HG03196 (cell line): ENCODE measurements at regions not wholly inside any gene's neighbourhood (a gene's known extent, or its start where the extent isn't known, plus 50 kb on each side); places are given as distances from the start of the nearest gene placed in this dataset.
"Not testable (repeated sequence)": the region's sequence is repeated elsewhere in the genome, so short reads cannot be mapped to it uniquely, and the experiment has no call there.

Experiments
- ATAC-seq: cut with Tn5 transposase; IDR thresholded peaks from one replicate; pipeline ENCODE4 v1.9.1; 2021; ENCODE audit not compliant: unreplicated experiment

DNA sequence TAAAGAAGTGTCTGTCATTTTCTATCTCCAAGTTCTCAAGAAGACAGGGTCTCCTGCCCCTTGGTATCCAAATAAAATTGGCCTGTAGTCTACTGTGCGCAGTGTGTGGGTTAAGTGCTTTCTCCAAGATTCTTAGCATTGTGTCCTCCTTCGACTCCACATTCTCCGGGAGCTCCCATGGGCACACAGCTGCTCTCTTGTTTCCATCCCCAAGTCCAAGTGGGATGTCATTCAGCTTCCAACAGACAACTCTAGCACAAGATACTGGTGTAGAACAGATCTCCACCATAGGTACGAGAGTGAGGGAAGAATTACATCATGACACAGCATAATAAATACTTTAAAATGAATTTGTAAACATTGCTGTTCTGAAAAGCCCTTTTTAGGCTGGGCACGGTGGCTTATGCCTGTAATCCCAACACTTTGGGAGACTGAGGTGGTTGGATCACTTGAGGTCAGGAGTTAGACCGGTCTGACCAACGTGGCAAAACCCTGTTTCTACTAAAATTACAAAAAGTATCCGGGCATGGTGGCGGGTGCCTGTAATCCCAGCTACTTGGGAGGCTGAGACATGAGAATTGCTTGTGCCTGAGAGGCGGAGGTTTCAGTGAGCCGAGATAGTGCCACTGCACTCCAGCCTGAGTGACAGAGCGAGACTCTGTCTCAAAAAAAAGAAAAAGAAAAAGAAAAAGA is 196.2 kb downstream of the C9orf152 start:
- no peak for ATAC-seq

GRCh38 chr9:110013064-110013463 is 194.9 kb downstream of the C9orf152 start:
- ATAC-seq = no peak

DNA sequence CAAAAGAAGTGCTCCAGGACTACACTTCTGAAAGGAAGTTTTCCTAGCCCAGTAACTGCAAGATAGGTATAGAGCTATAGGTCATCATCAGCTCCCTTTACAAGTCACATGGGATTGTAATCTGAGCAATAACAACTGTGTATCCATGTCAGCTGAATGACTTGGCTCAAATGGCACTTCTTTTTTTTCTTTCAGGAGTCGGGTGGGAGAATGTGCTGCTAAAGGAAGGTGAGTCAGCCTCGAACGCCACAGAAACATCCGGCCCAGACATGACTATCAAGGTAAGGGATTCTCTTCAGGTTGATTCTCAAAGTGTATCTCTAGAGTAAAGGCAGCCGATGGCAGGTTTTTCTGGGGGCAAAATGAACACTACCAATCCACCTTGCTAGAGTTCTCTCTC is 192.2 kb downstream of the C9orf152 start:
- ATAC-seq = no peak

GRCh38 chr9:110016340-110016739 is 191.6 kb downstream of the C9orf152 start:
- no peak for ATAC-seq

- not testable (repeated sequence) for ATAC-seq
Measured at GRCh38 chr9:110020216-110020615, 187.7 kb downstream of the C9orf152 start.

DNA sequence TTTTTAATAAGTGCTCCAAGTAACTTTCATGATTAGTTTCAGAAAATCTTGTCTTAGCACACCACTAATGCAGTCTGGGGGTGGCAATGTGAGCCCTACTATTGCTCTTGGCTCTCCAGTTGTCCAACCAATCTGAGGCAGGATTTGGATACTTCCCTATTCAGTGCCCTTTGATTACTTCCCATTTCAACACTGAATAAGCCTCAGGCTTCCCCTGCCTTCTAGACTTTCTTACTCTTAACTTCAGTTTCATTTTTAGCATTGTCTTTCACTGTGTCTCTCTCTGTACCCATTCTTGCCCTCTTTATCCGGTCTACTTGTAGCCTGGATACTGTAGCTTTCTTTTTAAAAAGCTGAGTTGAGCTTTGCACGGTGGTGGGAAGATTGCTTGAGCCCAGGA is 186.1 kb downstream of the C9orf152 start:
- peak; percentile 96 for ATAC-seq

DNA sequence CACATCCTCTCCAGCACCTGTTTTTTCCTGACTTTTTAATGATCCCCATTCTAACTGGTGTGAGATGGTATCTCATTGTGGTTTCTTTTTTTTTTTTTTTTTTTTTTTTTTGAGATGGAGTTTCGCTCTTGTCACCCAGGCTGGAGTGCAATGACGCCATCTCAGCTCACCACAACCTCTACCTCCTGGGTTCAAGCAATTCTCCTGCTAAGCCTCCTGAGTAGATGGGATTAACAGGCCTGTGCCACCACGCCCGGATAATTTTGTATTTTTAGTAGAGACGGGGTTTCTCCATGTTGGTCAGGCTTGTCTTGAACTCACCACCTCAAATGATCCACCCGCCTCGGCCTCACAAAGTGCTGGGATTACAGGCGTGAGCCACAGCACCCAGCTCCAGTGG is 184.7 kb downstream of the C9orf152 start:
- not testable (repeated sequence) for ATAC-seq

DNA sequence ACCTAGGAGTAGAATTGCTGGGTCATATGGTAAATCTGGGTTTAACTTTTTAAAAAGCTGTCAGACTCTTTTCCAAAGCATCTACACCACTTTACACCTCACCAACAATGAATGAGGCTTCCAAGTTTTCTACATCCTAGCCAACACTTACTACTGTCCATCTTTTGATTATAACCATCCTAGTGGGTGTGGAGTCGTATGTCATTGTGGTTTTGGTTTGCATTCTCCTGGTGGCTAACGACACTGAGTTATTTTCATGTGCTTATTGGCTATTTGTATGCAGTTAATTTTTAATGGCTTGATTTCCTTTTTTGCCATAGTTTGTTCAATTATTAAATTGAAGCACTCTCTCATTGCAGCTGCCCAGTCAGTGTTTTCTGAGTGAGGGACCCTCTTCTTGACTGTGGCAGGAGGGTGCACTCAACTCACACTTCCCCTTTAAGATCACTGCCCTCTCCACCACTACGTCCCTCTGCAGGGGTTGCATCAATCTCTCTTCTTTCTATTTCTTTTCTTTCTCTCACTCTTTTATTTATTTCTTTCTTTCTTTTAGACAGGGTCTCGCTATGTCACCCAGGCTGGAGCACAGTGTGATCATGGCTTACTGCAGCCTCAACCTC is 182.3 kb downstream of the C9orf152 start:
- ATAC-seq = no peak

DNA sequence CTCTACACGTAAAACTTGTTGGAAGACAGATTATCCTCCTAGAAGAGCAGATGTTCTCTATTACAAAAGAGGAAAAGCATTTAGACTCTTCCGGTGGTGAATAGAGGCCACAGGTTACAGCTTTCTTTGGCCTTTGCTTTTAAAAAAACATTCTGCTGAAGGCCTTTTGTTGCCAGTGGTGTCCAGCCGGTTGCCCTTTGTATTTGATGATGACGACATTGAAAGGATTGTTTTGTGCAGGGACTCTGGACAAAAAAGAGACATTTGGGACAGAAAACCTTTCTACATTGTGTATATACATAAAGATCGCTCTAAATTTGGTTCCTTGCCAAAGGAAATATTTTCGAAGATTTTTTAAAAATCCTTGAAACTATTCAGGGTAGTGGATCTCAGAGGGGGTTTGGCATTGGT is 180.3 kb downstream of the C9orf152 start:
- ATAC-seq = no peak

- ATAC-seq = no peak
Measured at GRCh38 chr9:110028271-110028670, 179.7 kb downstream of the C9orf152 start.

GRCh38 chr9:110028676-110029075 is 179.3 kb downstream of the C9orf152 start:
- no peak for ATAC-seq

DNA sequence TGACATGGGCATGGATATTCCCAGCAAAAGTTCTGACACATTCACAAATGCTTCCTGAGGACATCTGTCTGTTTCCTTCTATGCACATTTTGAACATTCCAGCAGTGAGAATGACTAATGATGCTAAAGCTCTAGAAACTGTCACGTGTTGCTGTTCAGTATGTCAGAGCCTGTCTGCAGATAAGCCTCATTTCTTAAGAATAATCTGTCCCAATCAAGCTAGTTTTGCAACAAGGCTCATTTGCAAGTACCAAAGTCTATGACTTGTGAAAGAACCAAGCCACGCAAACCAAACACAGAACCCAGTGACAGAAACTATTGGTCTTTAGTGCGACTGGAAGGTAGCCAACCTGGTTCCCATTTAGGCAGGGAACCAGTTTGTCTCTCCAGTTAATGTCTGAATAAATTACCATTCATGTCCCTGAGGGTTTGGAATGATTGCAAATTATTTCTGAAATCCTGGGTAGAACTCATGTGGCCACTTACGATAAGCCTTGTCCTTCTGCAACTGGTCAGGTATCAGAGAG is 178.5 kb downstream of the C9orf152 start:
- ATAC-seq = no peak

- ATAC-seq = no peak
Measured at GRCh38 chr9:110029956-110030480, 177.9 kb downstream of the C9orf152 start.

GRCh38 chr9:110030632-110031031 is 177.3 kb downstream of the C9orf152 start:
- no peak for ATAC-seq

DNA sequence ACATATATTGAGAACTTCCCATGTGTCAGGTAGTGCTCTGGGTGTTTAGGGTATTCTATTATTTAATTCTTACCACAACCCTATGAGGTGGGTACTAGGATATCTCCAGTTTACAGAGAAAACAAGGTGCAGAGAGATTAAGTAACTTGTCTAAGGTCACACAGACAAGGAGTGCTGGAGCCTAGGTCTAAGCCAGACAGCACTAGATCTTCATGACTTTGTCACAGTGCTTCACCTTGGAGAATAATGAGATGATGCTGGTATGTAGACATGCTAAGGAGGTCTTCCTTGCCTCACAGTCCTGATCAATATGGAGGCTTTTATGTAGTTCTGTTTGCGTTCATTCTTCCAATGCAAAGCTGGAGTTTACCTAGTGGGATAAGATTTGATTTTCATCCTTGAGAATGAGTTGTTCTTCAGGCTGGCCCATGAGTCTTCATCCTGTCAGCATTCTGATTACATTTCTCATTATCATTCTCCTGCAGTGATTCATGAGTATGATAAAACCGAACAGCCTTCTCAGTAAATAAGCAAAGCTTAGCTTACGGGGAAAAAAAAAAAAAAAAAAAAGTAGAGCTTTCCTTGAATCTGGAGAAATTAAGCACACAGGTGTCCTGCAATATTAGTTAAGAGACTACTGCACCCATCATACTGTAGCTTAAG is 176.3 kb downstream of the C9orf152 start:
- no peak for ATAC-seq

DNA sequence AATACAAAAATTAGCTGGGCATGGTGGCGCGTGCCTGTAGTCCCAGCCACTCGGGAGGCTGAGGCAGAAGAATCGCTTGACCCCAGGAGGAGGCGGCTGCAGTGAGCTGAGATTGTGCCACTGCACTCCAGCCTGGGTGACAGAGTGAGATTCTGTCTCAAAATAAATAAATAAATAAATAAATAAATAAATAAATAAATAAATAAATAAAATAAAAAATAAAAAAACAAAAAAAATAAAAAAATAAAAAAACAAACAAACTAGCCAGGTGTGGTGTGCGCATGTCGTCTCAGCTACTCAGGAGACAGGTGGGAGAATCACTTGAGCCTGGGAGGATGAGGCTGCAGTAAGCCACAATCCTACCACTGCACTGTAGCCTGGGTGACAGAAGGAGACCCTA is 175.4 kb downstream of the C9orf152 start:
- not testable (repeated sequence) for ATAC-seq

- no peak for ATAC-seq
Measured at GRCh38 chr9:110033869-110034268, 174.1 kb downstream of the C9orf152 start.

- ATAC-seq = no peak
Measured at GRCh38 chr9:110036286-110036685, 171.7 kb downstream of the C9orf152 start.

DNA sequence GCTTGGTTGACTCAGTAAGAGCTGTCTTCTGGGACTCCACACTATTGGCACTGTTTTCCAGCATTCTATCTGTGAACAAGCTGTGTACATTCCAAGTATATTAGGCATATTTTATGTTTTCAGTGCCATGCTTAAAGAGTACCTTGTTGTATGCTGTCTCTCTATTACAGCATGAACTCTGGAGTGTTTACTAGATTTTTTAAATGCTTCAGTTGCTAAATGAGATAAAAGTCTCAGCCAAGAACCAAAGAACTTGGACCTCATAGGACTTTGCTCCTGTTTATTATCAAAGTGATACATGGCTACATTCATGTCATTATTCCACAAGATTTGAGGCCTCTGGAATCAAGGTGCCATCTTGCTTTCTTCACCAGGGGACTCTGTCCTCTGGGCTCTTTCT is 167.2 kb downstream of the C9orf152 start:
- ATAC-seq = no peak

- ATAC-seq = no peak
Measured at GRCh38 chr9:110041452-110041851, 166.5 kb downstream of the C9orf152 start.

- no peak for ATAC-seq
Measured at GRCh38 chr9:110047232-110047954, 160.6 kb downstream of the C9orf152 start.
